VCaP (cell line): ENCODE measurements at regions not wholly inside any gene's neighbourhood (a gene's known extent, or its start where the extent isn't known, plus 50 kb on each side); places are given as distances from the start of the nearest gene placed in this dataset.

ENCODE experiments used
- H3K27ac ChIP-seq: fragments of 450-650 bp; 2 replicates; pipeline ENCODE4 v1.5.1; 2017
- TF ChIP-seq, protein P1 (sequence below): fragments of 450-650 bp; conservative IDR thresholded peaks from 2 replicates; pipeline ENCODE4 v1.5.1; 2017; ENCODE audit warnings: mild to moderate bottlenecking, moderate library complexity

DNA sequence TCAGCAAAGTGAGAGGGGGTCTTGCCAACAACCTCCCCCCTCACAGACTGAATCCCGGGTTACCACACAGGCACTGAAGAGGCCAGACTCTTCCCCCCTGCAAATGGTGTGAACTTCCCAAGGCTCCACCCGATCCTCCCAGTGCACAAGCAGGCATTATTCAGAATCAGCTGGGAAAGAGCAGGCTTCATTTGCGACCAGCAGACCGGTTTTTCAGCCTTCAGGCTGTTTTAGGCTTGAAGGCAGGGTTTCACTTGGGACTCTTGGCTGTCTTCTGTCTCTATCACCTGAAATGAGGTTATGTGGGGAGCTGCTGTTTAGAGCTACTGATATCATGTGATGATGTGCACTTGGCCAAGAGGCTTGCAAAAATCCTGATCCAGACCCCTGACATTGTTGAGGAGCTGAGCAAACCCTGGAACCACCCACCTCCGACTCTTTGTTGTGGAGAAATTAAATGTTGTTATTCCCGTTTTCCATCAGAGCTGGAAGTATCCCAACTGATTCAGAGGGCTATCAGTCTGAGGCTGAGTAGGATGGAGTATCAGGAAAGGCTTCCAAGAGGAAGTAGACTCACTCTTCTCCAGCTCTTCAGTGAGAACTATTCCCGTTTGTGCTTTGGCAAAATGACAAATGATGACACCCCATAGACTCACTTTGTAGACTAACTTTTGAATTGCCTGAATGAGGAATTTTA lies 63.3 kb upstream of the ZFR start:
- peak overlapping the region; percentile 53 for H3K27ac ChIP-seq
- TF ChIP-seq, protein P1, sequence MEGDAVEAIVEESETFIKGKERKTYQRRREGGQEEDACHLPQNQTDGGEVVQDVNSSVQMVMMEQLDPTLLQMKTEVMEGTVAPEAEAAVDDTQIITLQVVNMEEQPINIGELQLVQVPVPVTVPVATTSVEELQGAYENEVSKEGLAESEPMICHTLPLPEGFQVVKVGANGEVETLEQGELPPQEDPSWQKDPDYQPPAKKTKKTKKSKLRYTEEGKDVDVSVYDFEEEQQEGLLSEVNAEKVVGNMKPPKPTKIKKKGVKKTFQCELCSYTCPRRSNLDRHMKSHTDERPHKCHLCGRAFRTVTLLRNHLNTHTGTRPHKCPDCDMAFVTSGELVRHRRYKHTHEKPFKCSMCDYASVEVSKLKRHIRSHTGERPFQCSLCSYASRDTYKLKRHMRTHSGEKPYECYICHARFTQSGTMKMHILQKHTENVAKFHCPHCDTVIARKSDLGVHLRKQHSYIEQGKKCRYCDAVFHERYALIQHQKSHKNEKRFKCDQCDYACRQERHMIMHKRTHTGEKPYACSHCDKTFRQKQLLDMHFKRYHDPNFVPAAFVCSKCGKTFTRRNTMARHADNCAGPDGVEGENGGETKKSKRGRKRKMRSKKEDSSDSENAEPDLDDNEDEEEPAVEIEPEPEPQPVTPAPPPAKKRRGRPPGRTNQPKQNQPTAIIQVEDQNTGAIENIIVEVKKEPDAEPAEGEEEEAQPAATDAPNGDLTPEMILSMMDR, result no peak

DNA sequence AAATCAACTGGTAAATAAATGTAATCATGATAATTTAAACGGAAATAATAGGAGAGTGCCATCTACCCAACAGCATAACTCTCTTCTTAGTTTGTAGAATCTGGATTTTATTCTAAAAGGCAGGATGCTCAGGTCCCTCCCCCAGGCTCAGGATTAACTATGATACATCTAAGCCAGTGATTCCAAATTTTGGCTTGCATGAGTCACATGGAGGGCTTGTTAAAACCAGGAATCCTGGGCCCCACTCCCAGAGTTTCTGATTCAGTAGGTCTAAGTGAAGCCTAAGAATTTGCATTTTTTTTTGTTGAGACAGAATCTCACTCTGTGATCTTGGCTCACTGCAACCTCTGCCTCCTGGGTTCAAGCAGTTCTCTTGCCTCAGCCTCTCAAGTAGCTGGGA lies 62.3 kb upstream of the ZFR start:
- TF ChIP-seq, protein P1, result no peak
- H3K27ac ChIP-seq, result no peak overlapping the region

DNA sequence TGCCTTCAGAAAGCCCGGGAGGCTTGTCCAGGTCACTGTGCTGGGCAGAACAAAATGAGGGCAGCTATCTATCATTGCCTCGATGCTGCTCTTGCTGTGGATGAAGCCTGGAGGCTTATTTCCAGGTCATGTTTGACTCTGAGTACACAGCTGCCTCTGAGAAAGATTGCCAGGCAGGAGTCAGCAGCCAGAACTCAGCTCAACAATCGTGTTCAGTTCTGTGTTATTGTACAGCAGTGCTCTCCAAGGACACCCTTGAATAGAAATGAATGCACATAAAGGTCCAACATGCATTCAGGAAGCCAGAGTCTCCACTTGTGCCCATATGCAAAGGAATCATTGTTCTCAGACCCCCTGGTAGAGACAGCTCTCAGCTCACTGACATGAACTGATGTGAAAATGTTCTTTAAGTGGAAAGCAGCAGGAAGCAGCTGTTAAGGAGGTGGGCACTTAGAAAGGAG lies 61.7 kb upstream of the ZFR start:
- TF ChIP-seq, protein P1, result no peak
- H3K27ac ChIP-seq, result no peak overlapping the region

- peak overlapping the region; percentile 23; the same call in 1 of the 2 replicates for H3K27ac ChIP-seq
- TF ChIP-seq, protein P1, result no peak
These were observed 61.2 kb upstream of the ZFR start for GRCh38 chr5:32505756-32506155.

DNA sequence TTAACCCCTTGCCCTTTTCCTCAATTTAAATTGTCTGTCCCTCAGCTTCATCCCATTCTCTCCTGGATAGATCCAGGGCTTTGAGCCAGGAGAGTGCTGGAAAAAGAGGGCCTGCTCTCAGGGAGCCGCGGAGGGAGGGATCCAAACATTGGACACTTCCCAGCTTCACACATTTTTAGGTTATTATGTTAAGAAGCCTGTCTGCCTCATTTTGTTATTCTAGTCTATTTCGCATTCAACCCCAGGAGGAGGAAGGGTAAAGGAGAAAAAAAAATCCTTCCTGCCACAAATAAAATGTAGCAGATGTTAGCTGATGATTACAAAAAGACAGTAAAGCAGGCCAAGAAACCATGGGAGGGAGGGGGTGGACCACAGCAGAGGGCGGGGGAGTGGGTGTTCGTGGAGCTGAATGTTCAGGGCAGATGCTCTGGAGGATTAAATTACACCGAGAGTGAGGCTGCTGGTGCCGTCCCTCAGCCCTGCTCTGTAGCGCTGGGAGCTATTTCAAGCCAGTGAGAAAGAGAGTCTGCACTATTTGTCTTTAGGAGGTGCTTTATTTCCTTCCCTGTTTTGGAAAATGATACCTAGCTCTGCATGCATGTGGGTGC lies 60.6 kb upstream of the ZFR start:
- TF ChIP-seq, protein P1, result no peak
- peak overlapping the region; percentile 23; the same call in 1 of the 2 replicates for H3K27ac ChIP-seq

- TF ChIP-seq, protein P1, result no peak
- H3K27ac ChIP-seq, result peak overlapping the region; percentile 23; the same call in 1 of the 2 replicates
These were observed 59.9 kb upstream of the ZFR start for GRCh38 chr5:32504329-32504988.

DNA sequence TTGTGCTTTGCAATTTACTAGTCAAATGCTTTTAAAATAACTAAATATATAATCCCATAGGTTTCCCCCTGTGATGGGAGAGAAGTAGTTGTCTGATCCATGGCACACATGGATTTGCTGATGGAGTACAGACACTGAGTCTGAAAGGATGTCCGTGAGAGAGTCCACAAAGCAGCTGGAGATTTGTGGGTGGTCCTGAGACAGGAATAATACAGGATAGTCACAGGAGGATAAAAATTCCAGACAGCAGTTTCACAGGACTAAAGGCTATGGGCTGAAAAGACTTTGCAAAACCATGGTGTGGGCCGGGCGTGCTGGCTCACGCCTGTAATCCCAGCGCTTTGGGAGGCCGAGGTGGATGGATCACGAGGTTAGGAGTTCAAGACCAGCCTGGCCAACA lies 58.7 kb upstream of the ZFR start:
- H3K27ac ChIP-seq, result no peak overlapping the region

More for the DNA sequence above, 58.7 kb upstream of the ZFR start:
- TF ChIP-seq, protein P1, result no peak
